Lower leg skin (tissue), 3 donors: ENCODE measurements at regions not wholly inside any gene's neighbourhood (a gene's known extent, or its start where the extent isn't known, plus 50 kb on each side); places are given as distances from the start of the nearest gene placed in this dataset.

Experiments used
- CTCF ChIP-seq, 3 donors: fragments of 450-650 bp; IDR thresholded peaks; one replicate each; pipeline ENCODE4 v1.5.1; 2016; ENCODE audit warnings: antibody characterized with exemption in 3 of 3, mild to moderate bottlenecking in 3 of 3, moderate library complexity in 2 of 3
- POLR2A ChIP-seq, 2 donors: fragments of 450-650 bp; IDR thresholded peaks; one replicate each; pipeline ENCODE4 v1.6.1; 2016 to 2017; ENCODE audit warnings: antibody characterized with exemption in 2 of 2, mild to moderate bottlenecking in 1 of 2, moderate library complexity in 1 of 2

- TF ChIP-seq CTCF (IDR thresholded peaks at IDR 0.05) (no peak), POLR2A (IDR thresholded peaks at IDR 0.05) (no peak)
Observed at GRCh38 chr4:111761531-111761930, 383.7 kb upstream of the FAM241A start.
